ENCODE measurements at regions not wholly inside any gene's neighbourhood (a gene's known extent, or its start where the extent isn't known, plus 50 kb on each side); places are given as distances from the start of the nearest gene placed in this dataset.
"Not testable (repeated sequence)": the region's sequence is repeated elsewhere in the genome, so short reads cannot be mapped to it uniquely, and the experiment has no call there.

DNA sequence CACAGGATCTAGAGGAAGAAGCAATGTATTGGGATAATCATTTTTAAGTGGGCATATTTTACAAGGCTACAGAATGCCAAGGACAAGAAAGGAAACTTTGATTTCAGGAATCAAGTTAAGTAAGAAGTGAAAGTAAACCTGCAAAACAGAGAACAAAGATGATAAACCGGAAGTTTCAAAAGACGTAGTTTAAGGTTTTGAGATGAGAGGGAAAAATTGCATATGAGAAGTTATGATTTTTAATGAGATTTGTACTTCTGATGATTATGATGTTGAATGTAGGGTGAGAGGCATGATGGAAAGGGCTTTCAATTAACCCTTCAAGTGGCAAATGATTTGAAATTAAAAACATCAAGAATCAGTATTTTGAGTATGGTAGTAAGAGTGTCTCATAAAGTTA lies 134.9 kb downstream of the CAPZA3 start (continued):
- TF ChIP-seq, protein P1, sequence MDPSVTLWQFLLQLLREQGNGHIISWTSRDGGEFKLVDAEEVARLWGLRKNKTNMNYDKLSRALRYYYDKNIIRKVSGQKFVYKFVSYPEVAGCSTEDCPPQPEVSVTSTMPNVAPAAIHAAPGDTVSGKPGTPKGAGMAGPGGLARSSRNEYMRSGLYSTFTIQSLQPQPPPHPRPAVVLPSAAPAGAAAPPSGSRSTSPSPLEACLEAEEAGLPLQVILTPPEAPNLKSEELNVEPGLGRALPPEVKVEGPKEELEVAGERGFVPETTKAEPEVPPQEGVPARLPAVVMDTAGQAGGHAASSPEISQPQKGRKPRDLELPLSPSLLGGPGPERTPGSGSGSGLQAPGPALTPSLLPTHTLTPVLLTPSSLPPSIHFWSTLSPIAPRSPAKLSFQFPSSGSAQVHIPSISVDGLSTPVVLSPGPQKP (IDR thresholded peaks at IDR 0.05; ENCODE audit: low read depth, low read length): no peak
- TF ChIP-seq NR3C1 (IDR thresholded peaks at IDR 0.05): no peak

DNA sequence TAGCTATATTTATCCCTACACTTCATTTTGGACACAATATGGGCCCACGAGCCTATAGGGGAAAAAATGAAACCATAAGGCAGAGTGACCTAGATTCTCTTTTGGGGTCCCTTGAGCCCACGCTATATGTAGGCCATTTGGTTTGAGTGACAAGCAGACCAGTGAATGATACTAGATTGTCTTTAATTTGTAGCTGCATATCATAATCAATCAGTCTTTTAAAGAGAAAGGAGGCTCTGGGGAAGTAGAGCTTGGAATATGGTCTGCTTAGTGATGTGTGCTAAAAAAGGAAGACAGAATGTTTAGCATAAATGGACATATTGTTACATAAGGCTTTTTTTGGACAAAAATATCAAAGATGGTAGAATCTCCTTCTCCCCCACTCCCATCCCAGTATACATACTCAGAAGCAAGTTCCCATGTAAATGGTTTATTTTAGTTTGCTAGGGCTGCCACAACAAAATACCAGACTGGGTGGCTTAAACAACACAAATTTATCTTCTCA lies 140.8 kb downstream of the CAPZA3 start:
- WGBS (ENCODE audit: missing lambda C conversion rate): 37% methylated on average over 2 of the region's 2 CpGs
- CTCF ChIA-PET: no interaction called here
- Histone ChIP-seq H3K9me3 (no peaks in the 10 kb centered on the region), H3K4me1 (no peaks in the 10 kb centered on the region), H3K4me3 (no peak overlapping the region), H3K4me2 (no peak overlapping the region), H3K27ac (no peak overlapping the region)
- ATAC-seq: no peak
- POLR2A ChIA-PET: no interaction called here
- DNase-seq (ENCODE audit: low read depth in 1 of 2, low spot score in 1 of 2): no peak
- no peak for FAIRE-seq
- no peak for TF ChIP-seq JUN (IDR thresholded peaks at IDR 0.05)
- no peak for TF ChIP-seq KDM1A (IDR thresholded peaks at IDR 0.05; ENCODE audit: low read depth)
- no peak for TF ChIP-seq HOXB13 (CRISPR knock-in tag; IDR thresholded peaks at IDR 0.05; ENCODE audit: low read depth)
- no peak for TF ChIP-seq CHD4 (IDR thresholded peaks at IDR 0.05; ENCODE audit: borderline replicate concordance)
- no peak for TF ChIP-seq CBX8 (IDR thresholded peaks at IDR 0.05)
- TF ChIP-seq ESRRA (IDR thresholded peaks at IDR 0.05; ENCODE audit: borderline replicate concordance, low read length): no peak
- TF ChIP-seq HEYL (CRISPR knock-in tag; IDR thresholded peaks at IDR 0.05): no peak

DNA sequence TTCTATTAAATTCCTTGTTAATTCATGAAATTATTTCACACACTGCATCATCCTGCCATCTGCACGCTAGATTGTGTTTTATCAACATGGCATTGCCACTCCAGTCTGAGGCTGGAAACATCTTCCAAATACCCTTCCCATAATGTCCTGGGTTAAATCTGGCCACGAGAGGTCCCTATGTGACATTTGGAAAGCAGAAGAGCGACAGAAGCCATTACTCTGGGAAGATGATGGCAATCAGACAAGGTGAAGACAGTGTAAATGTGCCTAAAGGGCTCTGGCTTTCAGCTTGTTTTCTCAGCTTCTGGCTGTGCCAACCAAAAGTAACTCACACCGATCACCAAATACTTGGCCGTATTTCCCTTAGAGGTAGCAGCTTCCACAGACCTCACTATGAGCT lies 144.8 kb downstream of the CAPZA3 start:
- 0 out of 5 replicates have a peak, but pooled peaks of 1 of the 2 experiments have one; percentile 21 for TF ChIP-seq RAD21 (conservative IDR thresholded peaks at IDR 0.05 in 1 of 2, IDR thresholded peaks at IDR 0.05 in 1 of 2)
- TF ChIP-seq TP53 (CRISPR knock-in tag; IDR thresholded peaks at IDR 0.05): no peak
- ATAC-seq (no peak), DNase-seq (ENCODE audit: low read depth in 1 of 2, low spot score in 1 of 2) (no peak), FAIRE-seq (no peak)
- POLR2A ChIA-PET: no interaction called here
- CTCF ChIA-PET: interaction anchor here (0.8 kb wide), 1 partner anchor 139 kb away, joined by 3 read pairs; no protein-coding TSS in a partner anchor
- H3K9me3 ChIP-seq: no peaks in the 10 kb centered on the region
- no peak overlapping the region for H3K4me2 ChIP-seq
- H3K27ac ChIP-seq: no peak overlapping the region
- no peak overlapping the region for H3K4me3 ChIP-seq
- no peaks in the 10 kb centered on the region for H3K4me1 ChIP-seq
- WGBS (ENCODE audit: missing lambda C conversion rate): 24% methylated on average over 5 of the region's 5 CpGs

DNA sequence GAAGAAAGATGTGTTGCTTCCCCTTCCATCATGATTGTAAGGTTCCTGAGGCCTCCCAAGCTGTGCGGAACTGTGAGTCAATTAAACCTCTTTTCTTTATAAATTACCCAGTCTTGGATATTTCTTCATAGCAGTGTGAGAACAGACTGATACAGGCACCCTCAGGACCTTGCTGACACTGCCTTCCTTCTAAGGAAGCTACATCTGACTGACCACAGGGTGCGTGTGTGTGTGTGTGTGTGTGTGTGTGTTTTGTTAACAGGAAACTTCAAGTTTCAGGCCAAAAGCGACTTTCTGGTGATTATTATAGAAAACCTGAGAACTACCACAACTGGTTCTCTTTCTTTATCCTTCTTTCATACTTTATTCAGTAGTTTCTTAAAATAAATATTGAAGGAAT lies 149.0 kb downstream of the CAPZA3 start:
- 41% methylated on average over 3 of the region's 3 CpGs for WGBS (ENCODE audit: missing lambda C conversion rate)
- ATAC-seq (no peak), DNase-seq (ENCODE audit: low read depth in 1 of 2, low spot score in 1 of 2) (no peak), FAIRE-seq (no peak)
- H3K27ac ChIP-seq: no peak overlapping the region
- ChIA-PET POLR2A (no interaction called here), CTCF (interaction anchor here (0.7 to 1.2 kb wide), 3 partner anchors 21 to 469 kb away, joined by 3 to 4 read pairs (median 3); no protein-coding TSS in a partner anchor)
- H3K9me3 ChIP-seq: no peaks in the 10 kb centered on the region
- no peak overlapping the region for H3K4me3 ChIP-seq
- no peak overlapping the region for H3K4me2 ChIP-seq
- no peak for TF ChIP-seq RARB (CRISPR knock-in tag; IDR thresholded peaks at IDR 0.05)
- H3K4me1 ChIP-seq: no peaks in the 10 kb centered on the region

DNA sequence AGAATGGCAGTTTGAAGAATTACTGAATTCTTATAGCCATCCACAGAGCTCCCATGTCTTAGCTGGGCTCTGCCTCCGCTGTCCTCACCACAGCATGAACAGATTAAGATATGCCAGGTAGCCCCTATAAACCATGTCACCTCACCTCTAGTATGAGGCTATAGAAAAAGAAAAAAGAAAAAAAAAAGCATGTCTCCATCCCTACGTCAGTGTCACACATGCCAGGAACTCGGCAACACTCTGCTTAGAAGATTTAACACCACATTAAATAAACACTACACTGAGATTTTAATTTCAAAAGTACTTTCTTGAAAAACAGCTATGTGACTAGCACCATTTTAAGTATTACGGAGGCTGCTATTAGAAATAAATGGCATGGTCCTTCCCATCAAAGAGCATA lies 149.4 kb downstream of the CAPZA3 start:
- POLR2A ChIA-PET: no interaction called here
- TF ChIP-seq MYC (IDR thresholded peaks at IDR 0.05; ENCODE audit: borderline replicate concordance, low read length) (no peak), PHF8 (IDR thresholded peaks at IDR 0.05; ENCODE audit: borderline replicate concordance, low read depth) (no peak)
- FAIRE-seq (no peak), DNase-seq (ENCODE audit: low read depth in 1 of 2, low spot score in 1 of 2) (no peak), ATAC-seq (no peak)
- H3K4me1 ChIP-seq: no peaks in the 10 kb centered on the region
- no peak overlapping the region for H3K4me2 ChIP-seq
- CTCF ChIA-PET: interaction anchor here (0.7 to 1.2 kb wide), 3 partner anchors 21 to 469 kb away, joined by 3 to 4 read pairs (median 3); no protein-coding TSS in a partner anchor
- no peaks in the 10 kb centered on the region for H3K9me3 ChIP-seq
- H3K27ac ChIP-seq: no peak overlapping the region
- WGBS (ENCODE audit: missing lambda C conversion rate): 52% methylated on average over 4 of the region's 4 CpGs
- H3K4me3 ChIP-seq: no peak overlapping the region

DNA sequence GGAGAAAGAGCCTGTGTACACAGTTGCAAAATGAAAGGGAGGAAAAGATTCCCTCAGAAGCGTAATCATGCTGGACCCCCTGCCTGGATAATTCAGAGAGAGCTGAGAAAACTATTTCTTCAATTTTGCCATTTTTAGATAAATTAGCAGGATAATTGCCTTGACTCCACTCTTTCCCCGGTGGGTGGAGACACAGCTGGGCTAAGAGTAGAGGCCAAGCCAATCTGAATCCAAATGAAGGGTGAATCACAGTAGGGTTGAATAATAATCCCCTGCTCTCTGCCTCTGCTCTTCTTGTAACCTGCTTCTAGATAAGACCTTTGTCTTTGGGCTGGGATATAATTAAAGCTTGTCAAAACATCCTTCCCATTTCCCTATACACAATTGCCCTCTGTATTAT lies 150.1 kb downstream of the CAPZA3 start:
- no peaks in the 10 kb centered on the region for H3K9me3 ChIP-seq
- no peak overlapping the region for H3K4me2 ChIP-seq
- no peaks in the 10 kb centered on the region for H3K4me1 ChIP-seq
- ATAC-seq: no peak
- ChIA-PET CTCF (interaction anchor here (1.2 kb wide), 1 partner anchor 298 kb away, joined by 4 read pairs; no protein-coding TSS in a partner anchor), POLR2A (no interaction called here)
- H3K4me3 ChIP-seq: no peak overlapping the region
- no peak for FAIRE-seq
- TF ChIP-seq NPAS2 (CRISPR knock-in tag; IDR thresholded peaks at IDR 0.05; ENCODE audit: borderline replicate concordance): no peak
- no peak overlapping the region for H3K27ac ChIP-seq
- WGBS (ENCODE audit: missing lambda C conversion rate): 24% methylated on average over 2 of the region's 2 CpGs
- no peak for DNase-seq (ENCODE audit: low read depth in 1 of 2, low spot score in 1 of 2)

DNA sequence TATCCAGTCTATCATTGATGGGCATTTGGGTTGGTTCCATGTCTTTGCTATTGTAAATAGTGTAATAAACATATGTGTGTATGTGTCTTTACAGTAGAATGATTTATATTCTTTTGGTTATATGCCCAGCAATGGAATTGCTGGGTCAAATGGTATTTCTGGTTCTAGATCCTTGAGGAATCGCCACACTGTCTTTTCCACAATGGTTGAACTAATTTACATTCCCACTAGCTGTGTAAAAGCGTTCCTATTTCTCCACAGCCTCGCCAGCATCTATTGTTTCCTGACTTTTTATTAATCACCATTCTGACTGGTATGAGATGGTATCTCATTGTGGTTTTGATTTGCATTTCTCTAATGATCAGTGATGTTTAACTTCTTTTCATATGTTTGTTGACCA lies 152.7 kb downstream of the CAPZA3 start:
- ATAC-seq; CTCF ChIA-PET; H3K27ac ChIP-seq; DNase-seq (ENCODE audit: low read depth in 1 of 2, low spot score in 1 of 2); POLR2A ChIA-PET; H3K4me1 ChIP-seq; FAIRE-seq; H3K4me3 ChIP-seq; H3K9me3 ChIP-seq; H3K4me2 ChIP-seq: not testable (repeated sequence)
- 8% methylated on average over 3 of the region's 3 CpGs for WGBS (ENCODE audit: missing lambda C conversion rate)

Data from A549 (cell line).